ENCODE measurements at regions not wholly inside any gene's neighbourhood (a gene's known extent, or its start where the extent isn't known, plus 50 kb on each side); places are given as distances from the start of the nearest gene placed in this dataset.
"Not testable (repeated sequence)": the region's sequence is repeated elsewhere in the genome, so short reads cannot be mapped to it uniquely, and the experiment has no call there.

DNA sequence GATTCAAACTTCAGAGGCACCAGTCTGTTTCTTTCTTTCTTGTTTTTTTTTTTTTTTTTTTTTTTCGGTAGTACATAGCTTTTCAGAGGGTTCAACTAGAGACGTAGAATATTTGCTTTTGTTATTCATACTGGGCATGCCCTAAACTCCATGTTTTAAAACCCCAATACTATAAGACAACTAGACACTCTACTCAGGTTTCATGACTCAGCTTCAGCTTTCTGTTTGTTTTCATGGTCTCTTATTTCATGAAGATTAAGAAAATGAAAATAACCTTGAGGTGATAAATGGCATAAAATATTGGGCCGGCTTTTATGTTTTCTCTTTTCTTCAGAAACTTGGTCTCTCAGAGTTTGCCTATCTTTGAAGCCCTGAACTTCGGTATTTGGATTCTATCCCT, 2126.3 kb upstream of the ACO1 start:
- DNase-seq (ENCODE audit: low read depth): peak; percentile 9

DNA sequence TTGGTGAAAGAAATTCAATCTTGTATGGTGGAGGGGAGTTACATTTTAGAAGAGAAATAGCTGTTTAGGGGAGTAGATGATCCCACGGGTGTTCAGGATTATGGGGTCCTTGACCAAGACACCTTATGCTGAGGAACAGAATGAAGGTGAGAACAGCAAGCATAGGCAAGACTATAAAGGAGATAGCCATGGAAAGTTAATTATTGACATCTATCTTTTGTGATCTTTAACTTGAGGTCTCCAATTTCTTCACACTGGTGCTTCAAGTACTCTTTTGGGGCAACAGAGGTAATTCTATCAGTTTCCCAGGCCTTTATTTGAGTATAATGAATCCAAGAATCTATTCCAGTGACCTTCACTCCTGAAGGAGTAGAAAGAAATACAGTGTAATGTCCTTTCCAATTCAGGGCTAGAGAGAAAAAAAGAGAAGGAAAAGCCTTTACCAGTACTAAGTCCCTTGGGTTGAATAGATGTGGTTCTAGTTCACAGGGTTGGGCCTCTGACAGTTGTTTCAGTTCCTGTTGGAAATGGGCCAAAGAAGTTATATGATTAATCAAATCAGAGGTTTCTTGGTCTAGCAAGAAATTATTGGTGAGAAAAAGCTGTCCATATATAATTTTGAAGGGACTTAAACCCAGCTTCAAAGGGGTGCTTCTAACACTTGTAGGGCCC, 2104.1 kb upstream of the ACO1 start:
- no peak for DNase-seq (ENCODE audit: low read depth)

DNA sequence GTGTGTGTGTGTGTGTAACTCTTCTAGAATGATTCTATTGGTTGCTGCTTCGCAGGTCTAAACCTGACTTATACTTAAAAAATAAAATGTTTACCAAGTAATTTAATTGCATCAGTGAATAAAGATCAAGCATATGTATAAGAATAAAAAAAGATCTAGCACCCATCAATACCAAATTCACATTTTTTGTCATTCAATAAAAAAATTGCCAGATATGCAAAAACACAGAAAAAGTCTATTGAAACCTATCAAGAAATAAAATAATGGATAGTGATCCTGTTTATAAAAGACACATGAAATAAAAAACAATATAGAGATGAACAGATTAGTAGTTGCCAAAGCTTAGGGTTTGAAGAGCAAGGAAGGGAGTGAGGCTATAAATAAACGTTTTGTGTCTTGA, 2095.0 kb upstream of the ACO1 start:
- DNase-seq (ENCODE audit: low read depth): no peak

DNA sequence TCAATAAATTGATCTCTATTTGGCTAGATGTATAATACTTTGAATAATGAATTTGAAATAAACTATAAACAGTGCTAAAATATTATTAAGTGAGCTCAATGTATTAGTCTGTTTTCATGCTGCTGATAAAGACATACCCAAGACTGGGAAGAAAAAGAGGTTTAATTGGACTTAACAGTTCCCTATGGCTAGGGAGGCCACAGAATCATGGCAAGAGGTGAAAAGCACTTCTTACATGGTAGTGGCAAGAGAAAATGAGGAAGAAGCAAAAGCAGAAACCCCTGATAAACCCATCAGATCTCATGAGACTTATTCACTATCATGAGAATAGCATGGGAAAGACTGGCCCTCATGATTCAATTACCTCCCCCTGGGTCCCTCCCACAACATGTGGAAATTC, 2092.4 kb upstream of the ACO1 start:
- not testable (repeated sequence) for DNase-seq (ENCODE audit: low read depth)

DNA sequence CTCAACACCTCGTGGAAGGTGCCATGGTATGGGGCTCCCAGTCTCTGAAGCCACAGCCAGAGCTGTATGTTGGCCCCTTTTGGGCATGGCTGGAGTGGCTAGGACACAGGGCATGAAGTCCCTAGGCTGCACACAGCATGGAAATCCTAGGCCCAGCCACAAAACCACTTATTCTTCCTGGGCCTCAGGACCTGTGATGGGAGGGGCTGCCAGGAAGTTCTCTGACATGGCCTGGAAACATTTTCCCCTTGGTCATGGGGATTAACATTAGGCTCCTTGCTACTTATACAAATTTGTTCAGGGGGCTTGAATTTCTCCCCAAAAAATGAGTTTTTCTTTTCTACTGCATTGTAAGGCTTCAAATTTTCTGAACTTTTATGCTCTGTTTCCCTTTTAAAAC, 2091.2 kb upstream of the ACO1 start:
- DNase-seq (ENCODE audit: low read depth): peak; percentile 9

DNA sequence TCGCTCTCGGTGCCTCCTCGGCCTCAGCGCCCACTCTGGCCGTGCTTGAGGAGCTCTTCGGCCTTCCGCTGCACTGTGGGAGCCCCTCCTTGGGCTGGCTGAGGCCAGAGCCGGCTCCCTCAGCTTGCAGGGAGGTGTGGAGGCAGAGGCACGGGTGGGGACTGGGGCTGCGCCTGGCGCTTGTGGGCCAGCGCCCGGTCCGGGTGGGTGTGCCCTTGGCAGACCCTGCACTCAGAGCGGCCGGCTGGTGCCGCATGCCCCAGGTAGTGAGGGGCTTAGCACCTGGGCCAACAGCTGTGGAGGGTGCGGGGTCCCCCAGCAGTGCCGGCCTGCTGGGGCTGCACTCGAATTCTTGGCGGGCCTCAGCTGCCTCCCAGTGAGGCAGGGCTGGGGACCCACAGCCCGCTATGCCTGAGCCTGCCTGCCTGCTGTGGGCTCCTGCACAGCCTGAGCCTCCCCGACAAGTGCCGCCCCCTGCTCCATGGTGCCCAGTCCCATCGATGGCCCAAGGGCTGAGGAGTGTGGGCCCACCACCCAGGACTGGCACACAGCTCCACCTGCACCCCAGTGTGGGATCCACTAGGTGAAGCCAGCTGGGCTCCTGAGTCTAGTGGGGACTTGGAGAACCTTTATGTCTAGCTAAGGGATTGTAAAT, 2085.2 kb upstream of the ACO1 start:
- DNase-seq (ENCODE audit: low read depth): no peak

DNA sequence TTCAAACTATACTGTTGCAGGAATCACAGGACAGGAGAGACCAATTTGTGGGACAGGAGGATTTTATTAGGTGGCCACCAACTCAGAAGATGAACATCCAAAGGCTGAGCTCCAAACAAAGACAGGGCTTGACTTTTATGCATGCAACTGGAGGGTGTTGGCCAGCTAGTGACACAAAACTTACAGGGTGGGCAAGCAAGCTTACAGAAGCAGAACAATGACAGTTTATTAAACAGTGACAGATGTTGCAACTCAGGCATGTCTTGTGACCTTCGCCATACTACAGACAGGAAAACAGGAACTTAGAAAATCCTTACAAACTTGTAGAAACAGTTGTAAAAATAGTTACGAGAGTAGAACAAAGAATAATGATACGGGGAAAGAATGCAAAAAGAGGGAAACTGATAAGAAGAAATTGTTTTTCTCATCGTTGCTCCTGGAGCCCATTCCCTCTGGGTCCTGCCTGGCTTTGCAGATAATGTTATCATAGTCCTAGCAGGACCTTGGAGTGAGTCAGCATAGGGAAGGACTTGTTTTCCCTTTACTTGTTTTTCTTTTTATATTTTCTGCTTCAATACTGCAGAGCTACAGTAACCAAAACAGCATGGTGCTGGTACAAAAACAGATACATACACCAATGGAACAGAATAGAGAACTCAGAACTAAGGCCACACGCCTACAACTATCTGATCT, 2083.0 kb upstream of the ACO1 start:
- DNase-seq (ENCODE audit: low read depth): no peak

DNA sequence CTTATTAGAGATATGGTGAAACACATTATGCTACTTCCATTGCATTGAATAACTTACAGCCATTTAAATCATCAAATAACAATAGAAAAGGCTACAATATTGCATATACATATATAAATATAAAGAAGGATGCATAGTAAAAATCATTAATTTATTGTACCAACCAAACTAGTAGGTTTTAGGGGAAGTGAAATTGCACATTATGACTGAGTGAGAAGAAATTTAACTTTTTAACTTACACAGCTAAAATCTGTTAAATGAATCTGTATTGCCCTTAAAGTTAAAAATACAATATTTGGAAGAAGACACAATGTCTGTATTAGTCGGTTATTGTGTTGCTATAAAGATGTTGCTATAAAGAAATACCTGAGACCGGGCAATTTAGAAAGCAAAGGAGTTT, 2073.7 kb upstream of the ACO1 start:
- DNase-seq (ENCODE audit: low read depth): no peak

DNA sequence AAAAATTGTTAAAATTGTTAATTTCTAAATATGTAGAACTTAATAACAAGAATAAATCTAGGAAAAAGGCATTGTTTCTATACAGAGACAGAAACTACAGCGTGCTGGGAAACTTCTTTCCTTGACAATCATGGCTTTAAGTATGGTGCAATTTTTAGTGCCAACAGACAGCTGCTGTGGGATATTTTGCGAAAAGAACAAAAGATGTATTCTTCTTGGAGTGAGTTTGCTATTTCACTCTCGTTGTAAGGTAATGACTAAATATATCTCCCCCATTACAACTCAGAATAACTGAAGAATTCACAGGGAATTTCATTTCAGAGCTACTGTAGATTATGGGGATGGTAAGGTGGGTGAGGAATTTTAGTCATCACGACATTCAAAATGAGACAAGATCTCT, 2055.0 kb upstream of the ACO1 start:
- DNase-seq (ENCODE audit: low read depth): no peak

DNA sequence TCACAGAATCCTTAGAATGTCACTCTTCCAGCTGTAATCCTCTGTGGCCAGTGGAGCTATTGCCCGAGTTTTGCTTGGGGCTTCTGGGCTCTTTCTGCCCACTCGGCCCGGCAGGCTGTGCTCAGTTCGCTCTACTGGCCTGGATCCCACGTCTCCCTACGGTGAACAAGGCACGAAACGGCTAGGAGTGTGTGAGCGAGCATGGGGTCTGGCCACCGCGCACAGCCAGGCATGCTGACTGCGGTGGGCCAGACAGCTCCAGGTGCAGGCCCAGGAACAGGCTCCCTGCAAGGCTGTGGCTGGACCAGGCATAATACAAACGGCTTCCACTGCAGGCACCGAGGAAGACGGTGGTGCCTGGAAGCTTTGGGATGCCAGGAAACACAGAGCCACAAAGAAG, 2035.5 kb upstream of the ACO1 start:
- DNase-seq (ENCODE audit: low read depth): peak; percentile 11

DNA sequence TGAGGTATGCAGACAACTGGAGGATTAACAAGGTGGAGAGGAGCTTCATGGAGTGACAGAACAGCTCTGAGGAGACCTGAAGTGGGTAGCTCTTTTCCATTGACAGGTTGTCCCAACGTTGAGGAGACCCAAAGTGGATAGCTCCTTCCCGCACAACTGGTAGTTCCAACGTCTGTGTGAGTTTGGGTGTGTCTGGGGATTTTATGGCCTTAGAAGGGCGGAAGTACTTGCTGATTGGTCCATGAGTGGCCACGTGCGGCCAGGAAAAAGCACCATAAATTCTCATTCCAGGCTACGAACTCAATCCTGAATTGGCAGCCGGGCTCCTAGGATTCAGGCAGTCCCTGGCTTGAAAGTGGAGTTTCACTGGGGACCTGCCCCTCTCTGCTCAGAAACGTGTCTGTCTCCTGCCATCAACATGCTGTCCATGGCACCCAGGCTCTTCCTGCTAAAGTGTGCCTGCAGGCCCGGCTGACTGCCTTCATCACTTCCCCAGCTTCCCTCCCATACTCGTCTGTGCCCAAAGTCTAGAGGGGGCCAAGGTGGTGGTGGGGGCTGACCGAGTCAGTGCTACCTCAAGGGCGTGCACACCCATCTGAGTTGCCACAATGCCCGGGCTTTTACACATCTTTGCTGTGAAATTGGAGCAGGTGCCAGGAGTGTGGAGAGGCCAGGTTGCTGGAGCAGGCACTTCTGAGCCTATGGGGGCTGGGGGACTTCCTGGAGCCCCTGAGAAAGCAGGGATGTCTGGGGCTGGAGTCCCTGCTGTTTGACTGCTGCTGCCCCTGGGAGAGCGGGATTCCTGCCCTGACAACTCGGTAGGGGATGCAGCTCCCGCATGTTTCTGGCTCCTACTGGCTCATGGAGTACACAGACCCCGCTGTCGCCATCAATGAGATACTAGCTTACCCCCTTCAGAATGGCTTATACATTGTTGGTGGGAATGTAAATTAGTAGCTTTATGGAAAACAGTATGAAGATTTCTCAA, 2034.6 kb upstream of the ACO1 start:
- DNase-seq (ENCODE audit: low read depth): peak; percentile 53

DNA sequence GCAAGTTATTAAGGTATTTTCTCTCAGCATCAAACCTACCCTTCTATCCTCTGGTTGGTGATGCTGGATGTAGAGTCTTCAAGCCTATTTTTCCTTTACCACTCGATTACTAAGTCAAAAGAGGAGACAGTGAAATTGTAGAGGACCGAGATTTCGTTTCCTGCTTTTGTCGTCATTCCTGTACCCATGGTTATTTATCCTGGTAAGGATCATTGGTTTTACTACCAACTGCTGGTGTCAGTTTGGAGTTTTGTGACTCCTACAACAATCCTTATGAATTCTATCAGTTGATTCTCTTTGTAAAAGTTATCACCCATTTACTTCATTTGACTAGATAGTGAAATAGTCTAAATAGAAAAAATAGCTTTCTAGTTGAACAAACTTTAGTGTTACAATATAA, 2028.2 kb upstream of the ACO1 start:
- DNase-seq (ENCODE audit: low read depth): no peak

DNA sequence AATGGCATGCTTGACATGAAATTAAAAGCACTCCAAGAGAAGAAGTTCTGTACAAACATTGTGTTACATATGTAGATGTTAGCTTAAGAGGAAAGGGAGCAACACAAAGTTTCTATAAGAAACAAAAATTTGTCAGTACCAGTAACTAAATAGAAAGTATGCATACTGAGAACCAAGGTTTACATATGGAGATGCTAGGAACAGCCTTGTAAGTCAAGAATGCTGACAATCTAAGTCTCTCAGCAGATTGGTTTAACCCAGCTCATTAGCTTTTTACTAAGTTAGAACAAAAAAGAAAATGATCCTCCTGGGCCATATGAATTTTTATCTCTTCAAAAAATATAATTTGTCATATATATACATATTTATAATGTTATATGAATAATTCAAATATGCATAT, 2022.1 kb upstream of the ACO1 start:
- no peak for DNase-seq (ENCODE audit: low read depth)

DNA sequence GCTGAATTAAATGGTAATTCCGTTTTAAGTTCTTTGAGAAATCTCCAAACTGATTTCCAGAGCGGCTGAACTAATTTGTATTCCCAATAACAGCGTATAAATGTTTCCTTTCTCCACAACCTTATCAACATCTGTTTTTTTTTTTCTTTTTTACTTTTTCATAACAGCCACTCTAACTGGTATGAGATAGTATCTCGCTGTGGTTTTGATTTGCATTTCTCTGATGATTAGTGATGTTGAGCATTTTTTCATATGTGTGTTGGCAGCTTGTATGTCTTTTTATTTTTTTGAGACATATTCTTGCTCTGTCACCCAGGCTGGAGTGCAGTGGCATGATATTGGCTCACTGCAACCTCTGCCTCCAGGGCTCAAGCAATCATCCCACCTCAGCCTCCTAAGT, 2018.3 kb upstream of the ACO1 start:
- peak; percentile 27 for DNase-seq (ENCODE audit: low read depth)

DNA sequence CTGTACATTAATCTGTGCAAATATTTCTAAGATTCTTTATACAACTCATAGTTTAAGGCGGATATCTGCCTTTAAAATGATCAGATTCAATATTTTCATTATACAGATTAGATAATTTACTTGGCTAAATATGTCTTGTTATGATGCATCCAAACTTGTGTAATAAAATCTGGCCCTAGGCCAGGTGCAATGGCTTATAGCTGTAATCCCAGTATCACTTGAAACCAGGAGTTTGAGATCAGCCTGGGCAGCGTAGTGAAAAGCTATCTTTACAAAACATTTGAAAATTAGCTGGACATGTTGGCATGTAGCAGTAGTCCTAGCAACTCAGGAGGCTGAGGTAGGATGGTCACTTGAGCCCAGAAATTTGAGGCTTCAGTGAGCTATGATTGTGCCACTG, 2002.2 kb upstream of the ACO1 start:
- DNase-seq (ENCODE audit: low read depth): peak; percentile 1

DNA sequence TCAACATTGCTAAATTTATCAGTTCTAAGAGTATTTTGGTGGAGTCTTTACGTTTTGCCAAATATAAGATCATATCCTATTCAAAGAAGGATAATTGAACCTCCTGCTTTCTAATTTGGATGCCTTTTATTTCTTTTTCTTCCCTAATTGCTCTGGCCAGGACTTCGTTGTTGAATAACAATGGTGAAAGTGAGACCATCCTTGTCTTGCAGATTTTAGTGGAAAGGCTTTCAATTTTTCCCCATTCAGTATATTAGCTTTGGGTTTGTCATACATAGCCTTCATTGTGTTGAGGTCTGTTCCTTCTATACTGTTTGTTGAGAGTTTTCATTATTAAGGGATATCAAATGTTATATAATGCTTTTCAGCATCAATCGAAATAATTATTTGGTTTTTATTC, 1974.2 kb upstream of the ACO1 start:
- no peak for DNase-seq (ENCODE audit: low read depth)

DNA sequence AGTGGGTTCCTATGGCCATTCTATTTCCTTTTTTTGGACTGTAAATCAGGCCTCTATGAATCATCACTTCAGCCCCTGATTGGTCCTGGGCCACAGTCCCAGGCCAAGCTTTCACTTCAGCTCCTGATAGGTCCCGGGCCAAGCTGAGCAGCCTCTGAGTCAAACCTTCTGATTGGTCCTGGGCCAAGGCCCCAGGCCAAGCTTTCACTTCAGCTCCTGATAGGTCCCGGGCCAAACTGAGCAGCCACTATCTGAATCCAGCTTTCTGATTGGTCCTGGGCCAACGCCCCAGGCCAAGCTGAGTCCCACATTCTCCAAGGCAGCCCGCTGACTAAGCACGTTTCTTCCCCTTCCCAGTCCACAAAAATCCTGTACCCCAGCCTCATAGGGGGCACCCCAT, 1972.9 kb upstream of the ACO1 start:
- peak; percentile 57 for DNase-seq (ENCODE audit: low read depth)

DNA sequence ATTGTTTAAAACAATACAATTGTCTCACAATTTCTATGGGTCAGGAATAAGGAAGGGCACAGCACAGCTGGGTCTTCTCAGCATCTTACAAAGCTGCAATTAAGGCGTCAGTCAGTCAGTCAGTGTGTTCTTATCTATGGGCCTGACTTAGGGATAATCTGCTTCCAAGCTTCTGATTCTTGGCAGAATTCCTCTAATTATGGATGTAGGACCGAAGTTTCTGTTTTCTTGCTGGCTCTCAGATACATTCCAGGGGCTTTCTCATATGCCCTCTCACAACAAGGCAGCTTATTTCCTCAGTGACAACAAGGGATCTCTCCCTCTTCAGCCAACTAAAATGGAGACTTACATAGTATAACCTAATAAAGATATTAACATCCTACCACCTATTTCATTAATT, 1925.3 kb upstream of the ACO1 start:
- DNase-seq (ENCODE audit: low read depth): peak; percentile 2

DNA sequence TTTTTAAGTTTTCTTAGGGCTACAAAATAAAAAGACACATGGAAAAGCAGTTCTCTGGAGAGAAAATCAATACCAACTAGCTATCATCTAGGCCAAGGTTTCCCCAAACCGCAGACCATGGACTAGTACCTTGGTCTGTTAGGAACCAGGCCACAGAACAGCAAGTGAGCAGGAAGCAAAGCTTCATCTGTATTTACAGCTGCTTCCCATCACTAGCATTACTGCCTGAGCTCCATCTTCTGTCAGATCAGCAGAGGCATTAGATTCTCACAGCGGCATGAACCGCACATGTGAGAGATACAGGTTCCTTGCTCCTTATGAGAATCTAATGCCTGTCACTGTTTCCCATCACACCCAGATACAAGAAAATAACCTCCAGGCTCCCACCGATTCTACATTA, 1907.6 kb upstream of the ACO1 start:
- DNase-seq (ENCODE audit: low read depth): no peak

DNA sequence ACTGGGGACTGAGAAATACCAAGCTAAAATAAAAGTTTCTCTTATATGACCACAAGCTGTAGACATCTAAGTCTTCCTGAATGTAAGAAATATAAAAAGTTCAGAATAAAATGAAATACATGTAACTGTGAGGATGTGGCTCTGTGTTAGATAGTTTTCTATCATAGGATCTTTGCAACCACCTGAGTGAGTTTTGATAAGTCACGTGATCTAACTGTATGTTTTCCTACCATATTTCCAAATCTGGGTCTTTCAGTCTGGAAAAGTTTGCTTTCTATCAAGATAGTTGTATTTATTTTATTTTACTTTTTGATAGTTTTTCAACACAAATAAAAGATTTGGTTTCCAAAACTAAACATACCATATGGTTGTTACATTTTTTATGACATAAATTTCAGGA, 1905.8 kb upstream of the ACO1 start:
- no peak for DNase-seq (ENCODE audit: low read depth)

DNA sequence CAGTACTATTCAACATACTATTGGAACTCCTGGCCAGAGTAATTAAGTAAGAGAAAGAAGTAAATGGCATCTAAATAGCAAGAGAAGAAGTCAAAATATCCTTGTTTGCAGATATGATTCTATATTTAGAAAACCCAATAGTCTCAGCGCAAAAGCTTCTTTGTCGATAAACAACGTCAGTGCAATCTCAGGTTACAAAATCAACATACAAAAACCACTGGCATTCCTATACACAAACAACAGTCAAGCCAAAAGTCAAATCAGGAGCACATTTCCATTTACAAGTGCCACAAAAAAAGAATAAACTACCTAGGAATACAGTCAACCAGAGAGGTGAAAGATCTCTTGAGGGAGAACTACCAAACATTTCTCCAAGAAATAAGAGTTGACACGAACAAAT, 1901.9 kb upstream of the ACO1 start:
- no peak for DNase-seq (ENCODE audit: low read depth)

DNA sequence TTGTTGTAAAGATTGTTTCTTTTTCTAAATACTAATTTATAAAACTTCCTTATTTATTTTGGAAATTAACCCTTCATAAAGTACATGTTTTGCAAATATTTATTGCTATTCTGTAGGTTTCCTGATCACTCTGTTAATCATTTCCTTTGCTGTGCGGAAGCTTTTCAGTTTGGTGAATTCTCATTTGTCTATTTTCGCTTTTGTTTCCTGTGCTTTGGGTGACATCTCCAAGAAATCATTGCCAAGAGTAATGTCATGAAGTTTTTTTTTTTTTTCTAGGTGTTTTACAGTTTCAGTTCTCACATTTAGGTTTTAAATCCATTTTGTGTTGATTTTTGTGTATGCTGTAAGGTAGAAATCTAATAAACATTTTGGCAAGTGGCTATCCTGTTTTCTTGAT, 1899.8 kb upstream of the ACO1 start:
- DNase-seq (ENCODE audit: low read depth): no peak
